Effector memory CD4-positive, alpha-beta T cell (primary cell): ENCODE measurements at regions not wholly inside any gene's neighbourhood (a gene's known extent, or its start where the extent isn't known, plus 50 kb on each side); places are given as distances from the start of the nearest gene placed in this dataset.

Source experiments
- DNase-seq, 3 donors: peaks; one replicate each; pipeline ENCODE4 v3.0.0-alpha.2; 2020
- H3K27ac ChIP-seq: 2 replicates; pipeline ENCODE4 v1.7.0; 2013; ENCODE audit warnings: mild to moderate bottlenecking, low read length, moderate library complexity; ENCODE audit not compliant: insufficient read depth, poor library complexity, severe bottlenecking
- H3K27me3 ChIP-seq: replicated peaks from 2 replicates; pipeline ENCODE4 v1.7.0; 2013; ENCODE audit warnings: mild to moderate bottlenecking, low read length; ENCODE audit not compliant: insufficient read depth, control insufficient read depth, poor library complexity, severe bottlenecking
- H3K36me3 ChIP-seq: 2 replicates; pipeline ENCODE4 v1.7.0; 2013; ENCODE audit warnings: mild to moderate bottlenecking, low read length, moderate library complexity; ENCODE audit not compliant: control insufficient read depth, insufficient read depth
- H3K4me1 ChIP-seq: 2 replicates; pipeline ENCODE4 v1.7.0; 2013; ENCODE audit warnings: low read length, mild to moderate bottlenecking; ENCODE audit not compliant: control insufficient read depth, insufficient read depth, poor library complexity, severe bottlenecking
- H3K4me3 ChIP-seq: 2 replicates; pipeline ENCODE4 v1.7.0; 2013; ENCODE audit warnings: low read length, low read depth, mild to moderate bottlenecking; ENCODE audit not compliant: insufficient read depth, poor library complexity, severe bottlenecking
- H3K9me3 ChIP-seq: 2 replicates; pipeline ENCODE4 v1.7.0; 2013; ENCODE audit warnings: mild to moderate bottlenecking, low read length, moderate library complexity; ENCODE audit not compliant: control insufficient read depth

GRCh38 chr17:33939959-33940358 is 315.1 kb upstream of the CCL2 start:
- no peak overlapping the region for H3K4me3 ChIP-seq
- no peak for DNase-seq
- no peaks in the 10 kb centered on the region for H3K9me3 ChIP-seq
- no peaks in the 10 kb centered on the region for H3K4me1 ChIP-seq
- no peaks in the 10 kb centered on the region for H3K36me3 ChIP-seq
- H3K27me3 ChIP-seq: no peaks in the 10 kb centered on the region
- no peak overlapping the region for H3K27ac ChIP-seq

GRCh38 chr17:33940769-33941370 is 314.2 kb upstream of the CCL2 start:
- no peaks in the 10 kb centered on the region for H3K27me3 ChIP-seq

GRCh38 chr17:33941744-33942143 is 313.3 kb upstream of the CCL2 start:
- Histone ChIP-seq H3K36me3 (no peaks in the 10 kb centered on the region), H3K27ac (no peak overlapping the region), H3K9me3 (no peaks in the 10 kb centered on the region), H3K4me3 (no peak overlapping the region), H3K4me1 (no peaks in the 10 kb centered on the region), H3K27me3 (no peaks in the 10 kb centered on the region)
- DNase-seq: no peak

More at GRCh38 chr17:33940769-33941370, 314.2 kb upstream of the CCL2 start:
- H3K4me1 ChIP-seq: no peaks in the 10 kb centered on the region
- DNase-seq: no peak
- no peaks in the 10 kb centered on the region for H3K36me3 ChIP-seq
- no peak overlapping the region for H3K4me3 ChIP-seq
- no peaks in the 10 kb centered on the region for H3K9me3 ChIP-seq
- no peak overlapping the region for H3K27ac ChIP-seq

GRCh38 chr17:33942414-33942813 is 312.7 kb upstream of the CCL2 start:
- no peak overlapping the region for H3K4me3 ChIP-seq
- no peak overlapping the region for H3K27ac ChIP-seq
- H3K4me1 ChIP-seq: no peaks in the 10 kb centered on the region
- no peak for DNase-seq
- H3K9me3 ChIP-seq: no peaks in the 10 kb centered on the region
- no peaks in the 10 kb centered on the region for H3K36me3 ChIP-seq
- no peaks in the 10 kb centered on the region for H3K27me3 ChIP-seq

DNA sequence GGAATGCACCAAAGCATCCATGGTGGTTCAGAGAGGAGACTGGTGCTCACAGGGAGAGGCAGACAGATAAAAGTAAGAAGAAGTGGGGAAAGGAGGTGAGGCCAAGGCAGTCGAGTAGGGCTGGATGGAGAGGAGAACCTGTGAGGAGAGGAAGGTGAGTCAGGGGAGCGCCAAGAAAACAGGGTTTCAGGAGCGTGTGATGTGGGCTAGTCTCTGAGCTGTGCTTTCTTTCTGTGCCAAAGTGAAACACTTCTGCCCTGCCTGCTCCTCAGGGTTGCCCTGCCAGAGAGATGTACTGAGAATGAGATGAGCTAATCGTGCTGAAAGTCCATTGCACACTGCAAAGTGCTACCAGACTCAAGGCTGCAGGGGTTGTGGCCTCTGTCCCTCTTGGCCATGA is 310.7 kb upstream of the CCL2 start:
- H3K9me3 ChIP-seq: no peaks in the 10 kb centered on the region
- H3K4me1 ChIP-seq: no peaks in the 10 kb centered on the region
- H3K27ac ChIP-seq: no peak overlapping the region
- no peaks in the 10 kb centered on the region for H3K27me3 ChIP-seq
- H3K36me3 ChIP-seq: no peaks in the 10 kb centered on the region
- DNase-seq: no peak
- no peak overlapping the region for H3K4me3 ChIP-seq

DNA sequence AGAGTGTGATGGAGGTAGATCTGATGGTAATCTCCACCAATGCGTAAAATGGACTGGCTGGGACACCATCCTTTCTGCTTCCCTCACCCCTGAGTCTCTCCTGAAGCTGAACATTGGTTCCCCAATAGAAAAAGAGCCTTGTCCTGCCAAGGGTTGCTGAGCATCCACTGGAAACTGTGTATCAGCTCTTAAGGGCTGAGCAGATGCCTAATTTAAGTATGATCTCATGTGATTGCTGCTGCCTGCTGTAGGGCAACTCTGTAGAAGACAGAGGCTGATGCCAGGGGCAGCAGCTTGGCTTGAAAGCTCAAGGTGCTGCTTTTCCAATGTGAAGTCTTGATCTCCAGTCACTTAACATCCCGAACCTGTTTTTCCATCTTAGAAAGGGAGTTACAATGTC is 310.3 kb upstream of the CCL2 start:
- H3K27me3 ChIP-seq: no peaks in the 10 kb centered on the region
- no peak for DNase-seq
- H3K27ac ChIP-seq: no peak overlapping the region
- no peaks in the 10 kb centered on the region for H3K4me1 ChIP-seq
- no peaks in the 10 kb centered on the region for H3K36me3 ChIP-seq
- no peaks in the 10 kb centered on the region for H3K9me3 ChIP-seq
- H3K4me3 ChIP-seq: no peak overlapping the region

DNA sequence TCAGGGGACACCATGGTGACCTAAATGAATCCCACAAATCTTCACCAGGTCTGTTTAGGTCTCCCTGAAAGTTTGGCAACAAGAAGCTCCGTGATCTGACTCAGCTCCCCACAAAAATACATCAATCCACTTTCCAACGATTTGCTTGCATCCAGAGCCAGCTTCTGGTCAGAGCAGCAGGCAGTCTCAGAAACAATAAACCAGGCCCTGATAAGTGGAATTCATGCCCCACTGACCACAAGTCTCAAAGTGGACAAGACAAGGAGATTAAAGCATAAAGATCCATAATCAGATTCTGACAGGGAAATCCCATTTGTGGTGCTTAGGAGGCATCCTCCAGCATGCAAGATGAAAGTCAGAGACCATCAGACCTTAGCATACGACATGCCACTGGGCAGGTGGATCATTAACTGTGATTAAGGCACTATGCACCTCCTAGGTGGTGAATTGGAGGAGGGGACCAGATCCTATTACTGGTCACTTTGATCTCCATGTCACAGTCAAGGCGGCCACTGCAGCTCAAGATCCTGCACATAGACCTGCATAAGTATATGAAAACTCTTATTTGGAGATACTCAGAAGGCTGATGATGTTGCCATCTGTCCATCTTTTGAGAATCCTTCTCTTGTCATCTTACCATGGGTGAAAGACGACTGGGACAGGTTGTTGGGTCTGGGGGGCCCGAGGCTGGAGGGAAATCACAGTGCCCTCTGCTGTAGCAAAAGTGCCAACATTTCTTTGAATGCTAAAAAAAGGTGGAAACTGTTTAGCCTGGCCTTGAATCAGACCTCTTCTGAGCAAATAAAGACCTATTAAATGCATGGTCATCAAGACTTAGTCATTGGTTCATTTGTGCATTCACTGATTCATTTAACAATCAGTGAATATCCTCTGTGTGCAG is 309.2 kb upstream of the CCL2 start:
- Histone ChIP-seq H3K4me1 (no peaks in the 10 kb centered on the region), H3K27me3 (no peaks in the 10 kb centered on the region), H3K9me3 (no peaks in the 10 kb centered on the region), H3K27ac (no peak overlapping the region), H3K4me3 (no peak overlapping the region), H3K36me3 (no peaks in the 10 kb centered on the region)
- DNase-seq: no peak

- Histone ChIP-seq H3K27me3 (no peaks in the 10 kb centered on the region), H3K4me3 (no peak overlapping the region), H3K9me3 (no peaks in the 10 kb centered on the region), H3K27ac (no peak overlapping the region), H3K4me1 (no peaks in the 10 kb centered on the region), H3K36me3 (no peaks in the 10 kb centered on the region)
- no peak for DNase-seq
Measured at GRCh38 chr17:33947762-33948161, 307.3 kb upstream of the CCL2 start.

- no peaks in the 10 kb centered on the region for H3K4me1 ChIP-seq
- no peaks in the 10 kb centered on the region for H3K36me3 ChIP-seq
- H3K9me3 ChIP-seq: no peaks in the 10 kb centered on the region
- DNase-seq: no peak
- H3K4me3 ChIP-seq: no peak overlapping the region
- H3K27ac ChIP-seq: no peak overlapping the region
- no peaks in the 10 kb centered on the region for H3K27me3 ChIP-seq
Measured at GRCh38 chr17:33948309-33948708, 306.8 kb upstream of the CCL2 start.

GRCh38 chr17:33949100-33949499 is 306.0 kb upstream of the CCL2 start:
- no peaks in the 10 kb centered on the region for H3K27me3 ChIP-seq
- H3K27ac ChIP-seq: no peak overlapping the region
- DNase-seq: no peak
- H3K4me1 ChIP-seq: no peaks in the 10 kb centered on the region
- H3K9me3 ChIP-seq: no peaks in the 10 kb centered on the region
- H3K4me3 ChIP-seq: no peak overlapping the region
- no peaks in the 10 kb centered on the region for H3K36me3 ChIP-seq
